Astrocyte of the spinal cord (primary cell): ENCODE measurements at regions not wholly inside any gene's neighbourhood (a gene's known extent, or its start where the extent isn't known, plus 50 kb on each side); places are given as distances from the start of the nearest gene placed in this dataset.

Source experiments
- DNase-seq: peaks from one replicate; pipeline ENCODE4 v3.0.0; 2011; ENCODE audit warnings: low read depth, low spot score
- H3K4me3 ChIP-seq: 2 replicates; pipeline ENCODE4 v1.5.1; 2011; ENCODE audit warnings: low read depth, mild to moderate bottlenecking, low read length, moderate library complexity
- in situ Hi-C: cut with HindIII; loops from 2 replicates; pipeline ENCODE4 v1.10.0; 2017; ENCODE audit warnings: low sequenced_read_pairs
- TF ChIP-seq, protein P1 (sequence below): IDR thresholded peaks from 2 replicates; pipeline ENCODE4 v1.5.1; 2012; ENCODE audit warnings: low read depth, mild to moderate bottlenecking, low read length, inconsistent platforms

DNA sequence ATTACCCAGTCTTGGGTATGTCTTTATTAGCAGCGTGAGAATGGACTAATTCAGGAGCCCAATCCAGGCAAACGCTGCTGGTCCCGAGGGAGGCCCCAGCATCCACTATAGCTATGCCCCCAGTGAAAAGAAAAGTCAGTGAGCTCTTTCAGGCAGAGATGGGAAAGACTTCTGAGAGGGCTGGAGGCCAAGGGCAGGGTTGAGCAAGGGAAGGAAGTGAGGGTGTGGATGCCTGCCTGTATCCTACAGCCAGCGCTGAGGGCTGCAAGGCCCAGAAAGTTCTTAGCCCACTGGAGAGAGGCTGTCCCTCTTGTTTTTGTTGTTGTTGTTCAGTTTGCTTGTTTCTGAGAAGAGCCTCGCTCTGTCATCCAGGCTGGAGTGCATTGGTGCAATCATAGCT, 261.6 kb downstream of the ZEB1 start:
- no peak overlapping the region for H3K4me3 ChIP-seq
- in situ Hi-C loops, result no loop called here
- DNase-seq, result no peak
- TF ChIP-seq, protein P1, sequence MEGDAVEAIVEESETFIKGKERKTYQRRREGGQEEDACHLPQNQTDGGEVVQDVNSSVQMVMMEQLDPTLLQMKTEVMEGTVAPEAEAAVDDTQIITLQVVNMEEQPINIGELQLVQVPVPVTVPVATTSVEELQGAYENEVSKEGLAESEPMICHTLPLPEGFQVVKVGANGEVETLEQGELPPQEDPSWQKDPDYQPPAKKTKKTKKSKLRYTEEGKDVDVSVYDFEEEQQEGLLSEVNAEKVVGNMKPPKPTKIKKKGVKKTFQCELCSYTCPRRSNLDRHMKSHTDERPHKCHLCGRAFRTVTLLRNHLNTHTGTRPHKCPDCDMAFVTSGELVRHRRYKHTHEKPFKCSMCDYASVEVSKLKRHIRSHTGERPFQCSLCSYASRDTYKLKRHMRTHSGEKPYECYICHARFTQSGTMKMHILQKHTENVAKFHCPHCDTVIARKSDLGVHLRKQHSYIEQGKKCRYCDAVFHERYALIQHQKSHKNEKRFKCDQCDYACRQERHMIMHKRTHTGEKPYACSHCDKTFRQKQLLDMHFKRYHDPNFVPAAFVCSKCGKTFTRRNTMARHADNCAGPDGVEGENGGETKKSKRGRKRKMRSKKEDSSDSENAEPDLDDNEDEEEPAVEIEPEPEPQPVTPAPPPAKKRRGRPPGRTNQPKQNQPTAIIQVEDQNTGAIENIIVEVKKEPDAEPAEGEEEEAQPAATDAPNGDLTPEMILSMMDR, result no peak
